Middle frontal gyrus (tissue), 1 donor: ENCODE measurements at regions not wholly inside any gene's neighbourhood (a gene's known extent, or its start where the extent isn't known, plus 50 kb on each side); places are given as distances from the start of the nearest gene placed in this dataset.

ENCODE experiments used
- DNase-seq: peaks from one replicate; pipeline ENCODE4 v3.0.0-alpha.2; 2015; ENCODE audit warnings: low spot score; ENCODE audit errors: extremely low spot score

GRCh38 chr2:30310371-30310770 is 79.0 kb downstream of the LBH start:
- DNase-seq: no peak

- no peak for DNase-seq
Measured at GRCh38 chr2:30310955-30311354, 79.6 kb downstream of the LBH start.

GRCh38 chr2:30311711-30312110 is 80.4 kb downstream of the LBH start:
- DNase-seq: no peak

- no peak for DNase-seq
Measured at GRCh38 chr2:30312916-30313315, 81.6 kb downstream of the LBH start.

GRCh38 chr2:30314981-30315380 is 83.6 kb downstream of the LBH start:
- DNase-seq: no peak

- DNase-seq: no peak
Measured at GRCh38 chr2:30315391-30316063, 84.2 kb downstream of the LBH start.

GRCh38 chr2:30316408-30316807 is 85.1 kb downstream of the LBH start:
- DNase-seq: no peak

GRCh38 chr2:30318987-30319782 is 87.9 kb downstream of the LBH start:
- no peak for DNase-seq

- DNase-seq: no peak
Measured at GRCh38 chr2:30321466-30321865, 90.1 kb downstream of the LBH start.

GRCh38 chr2:30323499-30323898 is 92.2 kb downstream of the LBH start:
- DNase-seq: no peak

GRCh38 chr2:30324245-30324908 is 93.0 kb downstream of the LBH start:
- no peak for DNase-seq

GRCh38 chr2:30325600-30326328 is 94.4 kb downstream of the LBH start:
- no peak for DNase-seq

GRCh38 chr2:30326497-30326896 is 95.2 kb downstream of the LBH start:
- DNase-seq: no peak

- no peak for DNase-seq
Measured at GRCh38 chr2:30331038-30331437, 99.7 kb downstream of the LBH start.

GRCh38 chr2:30331869-30332268 is 100.5 kb downstream of the LBH start:
- no peak for DNase-seq

- DNase-seq: no peak
Measured at GRCh38 chr2:30332791-30333453, 101.6 kb downstream of the LBH start.

- DNase-seq: no peak
Measured at GRCh38 chr2:30334762-30335363, 103.5 kb downstream of the LBH start.

GRCh38 chr2:30336084-30336483 is 104.8 kb downstream of the LBH start:
- no peak for DNase-seq

GRCh38 chr2:30336978-30337841 is 105.9 kb downstream of the LBH start:
- DNase-seq: no peak

GRCh38 chr2:30338475-30338874 is 107.1 kb downstream of the LBH start:
- no peak for DNase-seq
